GM19328 (cell line): ENCODE measurements at regions not wholly inside any gene's neighbourhood (a gene's known extent, or its start where the extent isn't known, plus 50 kb on each side); places are given as distances from the start of the nearest gene placed in this dataset.
A peak's percentile ranks its signal among the peaks of the same experiment; 100 is the strongest.

Experiments
- ATAC-seq: cut with Tn5 transposase; IDR thresholded peaks from one replicate; pipeline ENCODE4 v1.9.1; 2021; ENCODE audit warnings: mild to moderate bottlenecking, moderate library complexity; ENCODE audit not compliant: unreplicated experiment

- no peak for ATAC-seq
Observed at GRCh38 chr5:106923409-106923808, 747.3 kb downstream of the EFNA5 start.

DNA sequence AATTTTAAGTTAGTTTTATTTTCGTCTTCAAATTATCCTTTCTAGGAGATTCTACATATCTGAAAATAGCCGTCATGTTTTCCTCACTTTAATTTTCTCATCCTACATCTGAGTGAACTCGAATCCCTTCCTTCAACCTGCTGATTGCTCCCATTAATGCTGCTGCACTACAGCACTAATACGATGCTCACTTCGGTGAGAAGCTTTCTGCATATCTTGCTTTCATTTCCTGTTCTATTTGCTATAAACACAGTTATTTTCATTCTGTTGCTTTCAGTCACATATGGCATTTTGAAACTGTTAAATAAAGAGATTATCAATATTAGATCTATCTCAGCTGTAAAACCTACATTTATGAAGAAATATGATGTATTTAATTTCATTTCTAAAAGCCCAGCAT lies 749.2 kb downstream of the EFNA5 start:
- ATAC-seq, result no peak

DNA sequence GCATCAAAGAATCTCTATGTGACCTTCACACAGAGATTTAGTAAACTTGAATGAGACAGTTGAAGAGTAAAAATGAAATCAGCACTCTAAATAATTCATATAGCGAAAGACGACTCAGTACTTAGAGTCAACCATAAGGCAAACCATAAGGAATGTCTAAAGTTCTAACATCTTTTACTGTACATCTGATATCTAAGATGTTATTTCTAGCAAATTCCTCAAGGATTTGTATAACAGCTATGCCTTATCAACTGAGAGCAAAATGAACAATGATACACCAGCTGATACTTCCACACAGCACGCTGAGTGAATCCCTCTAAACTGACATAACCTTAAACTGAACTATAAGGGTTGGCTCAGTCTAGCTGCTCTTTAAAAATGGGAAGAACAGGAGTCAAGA lies 760.3 kb downstream of the EFNA5 start:
- ATAC-seq, result no peak

GRCh38 chr5:106909716-106910115 lies 761.0 kb downstream of the EFNA5 start:
- no peak for ATAC-seq

DNA sequence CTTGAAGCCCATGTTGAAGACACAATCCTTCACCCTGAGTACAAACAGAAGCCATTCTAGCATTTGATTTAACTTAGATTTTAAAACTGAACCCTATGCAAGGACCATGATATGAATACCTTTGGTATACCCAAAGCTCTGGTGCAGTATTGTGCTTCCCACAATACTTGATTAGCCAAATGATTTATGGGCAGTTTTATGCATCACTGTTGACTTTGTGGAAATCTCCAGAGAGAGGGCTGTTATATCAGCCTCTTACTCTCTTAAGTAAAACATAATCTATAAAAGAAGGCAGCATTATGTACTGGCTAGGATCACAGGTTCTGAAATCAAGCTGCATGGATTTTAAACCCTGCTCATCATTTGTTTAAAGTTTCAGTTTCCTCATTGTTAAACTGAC lies 762.8 kb downstream of the EFNA5 start:
- ATAC-seq, result no peak

DNA sequence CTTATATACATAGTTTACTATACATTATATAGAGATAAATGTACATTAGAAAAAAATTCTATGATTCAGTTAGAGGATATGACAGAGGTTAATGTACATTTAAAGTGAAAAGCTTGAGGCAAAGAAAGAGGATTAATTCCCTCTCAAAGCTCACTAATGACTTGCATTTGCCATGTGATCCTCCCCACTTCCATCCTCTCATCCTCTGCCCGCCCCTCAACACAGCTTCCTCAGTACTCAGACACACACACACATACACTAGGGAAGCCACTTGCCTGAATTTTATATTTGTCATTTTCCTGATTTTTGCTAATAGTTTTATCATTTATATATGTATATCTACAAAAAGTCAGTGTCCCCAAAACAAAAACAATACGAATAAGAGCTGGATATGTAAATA lies 764.5 kb downstream of the EFNA5 start:
- no peak for ATAC-seq

GRCh38 chr5:106894964-106895363 lies 775.8 kb downstream of the EFNA5 start:
- no peak for ATAC-seq

GRCh38 chr5:106882035-106882434 lies 788.7 kb downstream of the EFNA5 start:
- no peak for ATAC-seq

GRCh38 chr5:106880656-106881055 lies 790.1 kb downstream of the EFNA5 start:
- no peak for ATAC-seq

- no peak for ATAC-seq
Observed at GRCh38 chr5:106877881-106878280, 792.9 kb downstream of the EFNA5 start.

GRCh38 chr5:106876665-106877194 lies 794.0 kb downstream of the EFNA5 start:
- ATAC-seq, result no peak

DNA sequence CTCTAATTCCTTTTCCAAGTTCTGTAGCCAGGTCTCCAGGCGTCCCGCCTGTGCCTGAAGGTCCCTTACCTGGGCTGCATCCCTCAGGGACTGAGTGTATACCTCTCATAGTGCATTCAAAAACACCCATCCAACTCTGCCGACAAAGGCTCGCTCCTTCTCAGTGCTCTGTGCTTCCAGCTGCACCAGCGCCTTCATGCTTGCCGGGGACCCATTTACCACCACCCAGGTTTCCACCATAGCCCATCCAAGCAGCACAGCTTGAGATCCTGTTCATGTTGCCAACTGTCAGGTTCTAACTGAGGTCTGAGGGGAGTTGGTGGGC lies 794.5 kb downstream of the EFNA5 start:
- no peak for ATAC-seq

DNA sequence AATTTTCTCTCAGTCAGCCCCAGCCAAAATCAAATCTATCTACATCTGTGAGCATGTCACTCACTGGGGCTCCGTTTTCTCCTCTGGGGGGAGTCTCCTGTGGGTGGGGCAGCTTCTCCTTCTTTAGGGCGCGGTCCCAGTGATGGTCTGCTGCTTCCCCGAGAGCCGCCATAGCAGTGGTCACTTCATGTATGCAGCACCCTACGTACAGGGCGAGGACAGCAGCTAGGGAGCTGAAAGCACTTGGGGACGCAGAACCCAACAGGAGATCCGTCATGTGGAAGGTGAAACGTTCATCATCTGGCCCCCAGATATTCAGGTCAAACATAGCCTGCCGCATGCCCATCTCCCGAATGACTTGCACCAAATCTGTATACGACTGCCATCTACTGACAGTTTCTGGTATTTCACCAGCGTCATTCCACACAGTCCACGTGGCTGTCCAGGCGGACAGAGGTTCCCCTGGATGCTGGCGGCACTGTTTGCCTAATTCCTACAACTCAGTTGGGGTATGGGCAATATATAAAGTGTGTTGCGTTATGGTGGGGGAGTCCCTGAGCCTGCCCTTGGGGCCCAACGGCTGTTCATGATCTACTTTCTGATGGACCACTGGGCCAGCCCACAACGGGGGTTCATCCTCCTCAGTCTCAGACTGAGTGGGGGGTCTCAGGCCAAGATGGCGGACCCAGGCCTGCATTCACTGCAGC lies 795.0 kb downstream of the EFNA5 start:
- peak; percentile 53 for ATAC-seq

DNA sequence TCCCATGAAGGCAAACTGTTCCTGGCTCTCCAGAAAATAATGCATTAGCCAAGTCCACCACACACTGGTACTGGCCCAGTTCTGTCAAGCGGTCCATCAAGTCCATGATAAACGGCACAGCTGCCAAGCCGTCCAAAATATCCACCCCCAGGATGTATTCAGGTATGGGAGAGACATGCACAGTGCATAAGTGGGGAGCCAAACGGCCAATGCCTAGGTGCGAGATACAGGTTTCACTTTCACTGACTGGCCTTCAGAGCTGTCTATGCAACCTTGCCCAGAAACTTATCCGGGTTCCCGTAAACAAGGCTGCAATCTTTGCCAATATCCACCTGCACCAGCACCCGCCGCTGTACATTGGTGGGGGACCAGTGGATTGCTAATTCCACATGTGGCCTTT lies 795.8 kb downstream of the EFNA5 start:
- no peak for ATAC-seq

DNA sequence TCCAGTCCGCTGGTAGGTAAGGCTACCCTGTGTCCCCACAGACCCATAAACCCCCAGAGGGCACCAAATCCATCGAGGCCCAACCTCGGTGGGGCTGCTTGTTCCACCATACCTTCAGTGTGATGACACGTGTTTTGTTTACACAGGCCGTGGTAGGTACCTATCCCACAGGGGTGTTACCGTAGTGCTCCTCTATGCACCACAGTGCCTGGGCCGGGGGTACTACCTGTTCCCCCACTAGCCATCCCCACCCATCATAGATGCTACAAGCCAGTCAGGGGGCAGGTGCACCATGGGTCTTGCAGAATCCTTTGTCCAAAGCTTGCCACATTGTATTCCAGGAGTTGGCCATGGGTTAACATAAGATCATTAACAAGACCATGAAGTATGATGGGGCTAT lies 796.2 kb downstream of the EFNA5 start:
- no peak for ATAC-seq

- ATAC-seq, result no peak
Observed at GRCh38 chr5:106873568-106873967, 797.2 kb downstream of the EFNA5 start.

- ATAC-seq, result no peak
Observed at GRCh38 chr5:106865279-106865678, 805.5 kb downstream of the EFNA5 start.

DNA sequence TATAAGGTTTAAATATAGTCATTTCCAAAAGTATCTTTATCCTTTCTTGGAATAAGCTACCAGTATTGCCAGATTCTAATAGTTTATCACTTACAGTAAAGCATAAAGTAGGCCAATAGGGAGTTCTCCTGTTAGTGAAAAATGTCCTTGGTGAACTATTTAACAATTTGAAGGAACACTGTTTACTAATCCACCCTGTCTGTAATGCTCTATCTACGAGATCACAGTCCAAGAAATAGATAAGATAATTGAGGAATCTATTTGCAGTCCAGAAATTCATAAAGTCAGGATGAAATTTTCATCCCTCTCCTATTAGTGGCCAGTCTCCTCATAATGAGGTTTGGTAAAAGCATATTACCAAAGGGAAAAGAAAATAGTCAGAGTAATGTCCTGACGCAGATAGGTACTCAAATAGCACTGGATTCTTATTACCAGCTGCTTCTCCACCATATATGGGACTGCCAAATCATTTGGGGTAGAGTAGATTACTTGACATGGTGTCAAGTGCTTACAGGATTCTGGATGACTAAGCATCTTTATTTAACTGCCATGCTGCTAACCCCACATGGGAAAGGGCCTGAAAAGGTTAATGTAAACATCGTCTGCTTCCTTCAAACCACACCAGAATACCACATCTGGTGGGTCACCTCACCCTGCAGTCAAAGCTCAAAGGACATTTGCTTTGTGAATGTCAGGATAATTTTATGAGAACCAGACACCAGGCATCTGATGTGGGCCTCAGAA lies 808.1 kb downstream of the EFNA5 start:
- ATAC-seq, result no peak

GRCh38 chr5:106860398-106861044 lies 810.2 kb downstream of the EFNA5 start:
- ATAC-seq, result no peak

GRCh38 chr5:106858616-106859015 lies 812.1 kb downstream of the EFNA5 start:
- ATAC-seq, result no peak

DNA sequence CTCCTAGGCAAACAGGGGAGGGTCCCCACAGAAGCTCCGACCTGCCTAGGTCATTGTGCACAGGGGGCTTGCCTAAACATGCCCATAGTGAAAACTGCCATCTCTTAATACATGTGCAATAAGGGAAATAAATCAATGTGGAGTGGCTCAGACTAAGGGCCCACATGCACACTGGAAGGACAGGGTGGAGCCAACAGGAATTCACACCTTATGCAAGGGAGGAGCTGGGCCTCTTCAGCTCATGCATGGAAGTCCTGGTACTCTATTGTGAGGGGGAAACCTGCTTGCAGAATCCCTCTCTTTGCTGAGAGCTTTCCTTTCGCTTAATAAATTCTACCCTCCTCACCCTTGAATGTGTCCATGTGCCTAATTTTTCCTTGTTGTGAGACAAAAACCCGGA lies 815.8 kb downstream of the EFNA5 start:
- no peak for ATAC-seq

DNA sequence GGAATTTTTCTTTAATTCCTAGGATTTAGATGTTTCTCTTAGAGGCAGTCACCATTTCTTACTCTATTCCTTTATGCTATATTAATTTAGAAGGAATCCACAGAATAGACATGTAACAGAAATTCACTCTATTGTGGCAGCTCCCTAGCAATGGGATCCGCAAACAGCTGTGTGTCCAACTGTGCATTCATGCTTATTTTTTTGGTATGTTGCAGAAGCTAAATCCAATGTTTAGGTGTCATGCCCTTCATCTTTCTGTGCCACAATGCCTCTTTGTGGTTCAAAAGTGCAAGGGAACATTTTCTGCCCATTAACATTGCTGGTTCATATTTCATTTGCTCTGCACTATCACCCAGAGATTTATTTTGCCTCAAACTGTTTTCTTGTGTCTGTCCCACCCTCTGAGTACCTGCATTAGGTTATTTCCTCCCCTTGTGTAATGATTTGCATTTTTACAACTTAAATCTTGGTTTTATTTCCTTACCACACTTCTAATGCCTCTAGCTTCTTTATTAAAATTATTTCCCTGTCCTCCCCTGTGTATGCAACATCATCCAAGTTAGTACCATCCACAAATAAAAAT lies 816.5 kb downstream of the EFNA5 start:
- no peak for ATAC-seq
